ENCODE measurements at regions not wholly inside any gene's neighbourhood (a gene's known extent, or its start where the extent isn't known, plus 50 kb on each side); places are given as distances from the start of the nearest gene placed in this dataset.

GRCh38 chr2:8304821-8305766 lies 376.8 kb upstream of the ID2 start:
- H3K4me3 Mint-ChIP-seq: no peak overlapping the region
- DNase-seq (no peak), ATAC-seq (ENCODE audit: low read depth) (no peak)
- peaks cover 68% of the 10 kb centered on the region for H3K27me3 Mint-ChIP-seq
- intact Hi-C loops (cut with micrococcal nuclease): loop anchor here (5.0 kb wide), 1 partner anchor 377 kb away; the partner anchor contains the start of gene ID2
- POLR2A ChIA-PET: no interaction called here
- CTCF ChIA-PET: no interaction called here
- H3K9me3 Mint-ChIP-seq: peaks cover 3% of the 10 kb centered on the region
- H3K4me1 Mint-ChIP-seq: peaks cover 32% of the 10 kb centered on the region
- H3K27ac Mint-ChIP-seq: no peak overlapping the region
- no peak for TF ChIP-seq CTCF (IDR thresholded peaks at IDR 0.05)
- peaks cover 5% of the 10 kb centered on the region for H3K36me3 Mint-ChIP-seq (ENCODE audit: low read depth)

DNA sequence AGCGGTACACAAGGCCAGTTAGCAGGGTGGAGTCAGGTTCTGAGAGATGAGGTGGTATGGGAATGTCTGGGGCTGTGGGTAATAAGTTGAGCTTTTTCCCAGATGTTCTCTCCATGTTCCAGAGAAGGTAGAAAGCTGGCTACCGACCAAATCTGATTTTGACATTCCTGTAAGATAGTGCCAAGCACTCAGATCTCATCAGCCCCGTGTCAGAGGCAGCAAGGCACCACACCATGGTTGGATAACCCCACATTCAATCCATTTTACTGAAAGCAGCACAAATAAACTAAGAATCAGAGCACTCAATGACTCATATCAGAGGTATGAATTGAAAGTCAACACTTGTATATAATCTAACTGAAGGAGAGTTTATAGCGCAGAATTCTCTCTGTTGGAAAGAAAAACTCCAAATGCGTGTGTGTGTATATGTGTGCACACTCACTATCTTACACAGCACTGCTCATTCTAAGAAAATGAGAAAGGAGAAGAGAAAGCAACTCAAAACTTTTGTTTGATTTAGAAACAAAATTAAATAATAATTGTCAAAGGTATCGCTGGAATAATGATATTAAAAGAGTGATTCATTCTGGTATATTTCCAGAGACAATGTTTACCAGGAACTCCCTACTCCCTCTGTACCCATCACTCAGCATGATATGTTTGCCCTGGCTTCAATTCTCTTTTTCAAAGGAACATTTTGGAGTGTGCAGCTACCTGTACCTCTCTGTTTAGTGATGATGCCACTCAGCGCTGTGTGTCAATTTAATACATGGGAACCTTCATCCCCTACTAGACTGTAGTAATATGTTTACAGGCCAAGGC lies 375.1 kb upstream of the ID2 start:
- peaks cover 67% of the 10 kb centered on the region for H3K27me3 Mint-ChIP-seq
- no peak for ATAC-seq (ENCODE audit: low read depth)

GRCh38 chr2:8307606-8308180 lies 374.2 kb upstream of the ID2 start:
- Mint-ChIP-seq H3K27me3 (peaks cover 72% of the 10 kb centered on the region), H3K27ac (no peak overlapping the region), H3K9me3 (peaks cover 3% of the 10 kb centered on the region), H3K4me3 (no peak overlapping the region), H3K36me3 (ENCODE audit: low read depth) (peaks cover 3% of the 10 kb centered on the region), H3K4me1 (peaks cover 21% of the 10 kb centered on the region)
- ChIA-PET POLR2A (no interaction called here), CTCF (no interaction called here)
- no peak for TF ChIP-seq CTCF (IDR thresholded peaks at IDR 0.05)
- no peak for ATAC-seq (ENCODE audit: low read depth)
- DNase-seq: no peak
- intact Hi-C loops (cut with micrococcal nuclease): no loop called here

More for the DNA sequence above, 375.1 kb upstream of the ID2 start:
- intact Hi-C loops (cut with micrococcal nuclease): no loop called here
- peaks cover 5% of the 10 kb centered on the region for H3K36me3 Mint-ChIP-seq (ENCODE audit: low read depth)
- H3K9me3 Mint-ChIP-seq: peaks cover 3% of the 10 kb centered on the region
- CTCF ChIA-PET: no interaction called here
- POLR2A ChIA-PET: no interaction called here
- DNase-seq: no peak
- H3K27ac Mint-ChIP-seq: no peak overlapping the region
- no peak for TF ChIP-seq CTCF (IDR thresholded peaks at IDR 0.05)
- H3K4me3 Mint-ChIP-seq: no peak overlapping the region
- H3K4me1 Mint-ChIP-seq: peaks cover 29% of the 10 kb centered on the region

DNA sequence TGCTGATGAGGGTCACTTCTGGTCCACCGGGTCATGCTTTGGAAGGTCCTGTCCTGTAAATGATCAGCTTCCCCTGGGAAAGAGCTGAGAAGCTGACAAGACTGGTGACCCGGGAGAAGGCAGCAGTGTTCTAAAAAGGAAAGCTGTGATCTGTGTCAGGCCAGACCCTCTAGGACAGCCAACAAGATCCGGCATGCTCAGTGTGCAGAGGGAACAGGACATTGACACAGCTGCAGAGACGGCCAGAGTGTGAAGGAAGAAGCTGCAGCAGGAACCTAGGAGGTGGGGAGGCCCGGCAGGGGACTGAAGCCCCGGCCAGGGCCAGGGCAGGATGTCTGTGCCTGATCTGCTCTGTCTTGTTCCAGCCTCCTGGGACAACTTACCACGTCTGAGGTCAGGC lies 372.7 kb upstream of the ID2 start:
- ATAC-seq (ENCODE audit: low read depth) (no peak), DNase-seq (no peak)
- intact Hi-C loops (cut with micrococcal nuclease): no loop called here
- H3K36me3 Mint-ChIP-seq (ENCODE audit: low read depth): no peaks in the 10 kb centered on the region
- no peaks in the 10 kb centered on the region for H3K9me3 Mint-ChIP-seq
- H3K27ac Mint-ChIP-seq: no peak overlapping the region
- POLR2A ChIA-PET: no interaction called here
- H3K27me3 Mint-ChIP-seq: peaks cover 80% of the 10 kb centered on the region
- peaks cover 21% of the 10 kb centered on the region for H3K4me1 Mint-ChIP-seq
- no peak for TF ChIP-seq CTCF (IDR thresholded peaks at IDR 0.05)
- H3K4me3 Mint-ChIP-seq: no peak overlapping the region
- CTCF ChIA-PET: no interaction called here

Measured in activated B cell treated with CpG ODN at 0.5 μM for 24 hours (primary cell).